ENCODE measurements at regions not wholly inside any gene's neighbourhood (a gene's known extent, or its start where the extent isn't known, plus 50 kb on each side); places are given as distances from the start of the nearest gene placed in this dataset.

GRCh38 chr7:116425647-116426209, 73.8 kb upstream of the CAV2 start (continued):
- no peak for TF ChIP-seq PRDM10 (tag by site-specific recombination; IDR thresholded peaks at IDR 0.05)
- TF ChIP-seq KLF16 (tag by site-specific recombination; IDR thresholded peaks at IDR 0.05): no peak

DNA sequence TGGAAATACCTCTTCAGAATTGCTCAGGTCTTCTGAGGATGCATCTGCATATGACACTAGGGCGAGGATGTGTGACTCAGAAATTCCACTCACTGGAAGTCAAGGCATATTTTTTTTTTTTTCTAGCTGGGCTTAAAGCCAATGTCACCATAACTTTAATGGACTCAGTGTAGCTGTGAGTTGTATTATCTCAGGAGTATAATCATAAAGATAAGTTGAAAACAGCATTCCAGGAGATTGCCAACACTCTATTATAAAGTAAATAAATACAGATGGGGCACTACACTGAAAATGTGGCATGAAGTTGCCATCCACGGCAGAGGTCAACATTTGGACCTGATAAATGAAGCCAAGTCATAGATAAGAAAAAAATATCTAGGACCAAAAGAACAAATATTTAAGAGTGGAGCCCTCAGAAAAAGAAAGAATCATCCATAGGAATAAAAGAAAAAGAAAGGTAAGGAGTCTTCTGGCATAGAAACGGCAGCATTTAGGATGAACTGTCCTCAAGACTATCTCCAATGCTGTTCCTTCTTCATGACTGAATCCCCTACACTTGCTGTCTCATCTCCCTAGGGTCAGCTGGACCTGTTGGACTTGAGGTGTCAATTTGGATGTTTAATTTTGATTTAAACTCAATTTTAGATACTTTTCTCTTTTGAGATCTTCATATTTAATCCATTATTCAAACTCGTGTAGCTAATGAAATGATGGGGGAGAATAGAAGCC, 72.9 kb upstream of the CAV2 start:
- Histone ChIP-seq H3K4me3 (ENCODE audit: low read depth, low read length) (no peak overlapping the region), H3K27ac (ENCODE audit: extremely low read depth, low read depth, low read length) (peak overlapping the region; percentile 44), H3K36me3 (ENCODE audit: control insufficient read depth in 2 of 2, insufficient read depth in 1 of 2, low read length in 2 of 2) (no peaks in the 10 kb centered on the region), H3K4me1 (ENCODE audit: control insufficient read depth, insufficient read depth, low read length) (peaks cover 8% of the 10 kb centered on the region; the same call in 1 of the 2 replicates), H3K9me3 (ENCODE audit: control insufficient read depth, insufficient read depth, low read depth, low read length) (no peaks in the 10 kb centered on the region)
- CTCF ChIA-PET: interaction anchor here (0.6 to 1.2 kb wide), 4 partner anchors 10 to 256 kb away, joined by 3 to 8 read pairs (median 4); no protein-coding TSS in a partner anchor
- POLR2A ChIA-PET: interaction anchor here (0.6 to 1.0 kb wide), 2 partner anchors 100 to 211 kb away, joined by 3 to 4 read pairs; no protein-coding TSS in a partner anchor
- no peak for TF ChIP-seq ZNF416 (tag by site-specific recombination; IDR thresholded peaks at IDR 0.05)
- peak; percentile 45; the same call in 1 of the 2 replicates for TF ChIP-seq ZBTB6 (tag by site-specific recombination; IDR thresholded peaks at IDR 0.05)
- peak; percentile 54; the same call in 1 of the 2 replicates for TF ChIP-seq ZNF341 (tag by site-specific recombination; IDR thresholded peaks at IDR 0.05; ENCODE audit: low read depth)
- 0 out of 2 replicates have a peak, but pooled peaks have one; percentile 48 for TF ChIP-seq ZNF558 (tag by site-specific recombination; IDR thresholded peaks at IDR 0.05)
- no peak for TF ChIP-seq ZNF521 (tag by site-specific recombination; IDR thresholded peaks at IDR 0.05)
- TF ChIP-seq OVOL3 (tag by site-specific recombination; IDR thresholded peaks at IDR 0.05): peak; percentile 84
- TF ChIP-seq ZSCAN30 (tag by site-specific recombination; IDR thresholded peaks at IDR 0.05): no peak; the same call in 1 of the 2 replicates
- TF ChIP-seq ZNF529 (tag by site-specific recombination; IDR thresholded peaks at IDR 0.05; ENCODE audit: insufficient replicate concordance): no peak
- no peak for TF ChIP-seq ZNF76 (tag by site-specific recombination; IDR thresholded peaks at IDR 0.05; ENCODE audit: borderline replicate concordance, low read depth)
- TF ChIP-seq, protein P1, sequence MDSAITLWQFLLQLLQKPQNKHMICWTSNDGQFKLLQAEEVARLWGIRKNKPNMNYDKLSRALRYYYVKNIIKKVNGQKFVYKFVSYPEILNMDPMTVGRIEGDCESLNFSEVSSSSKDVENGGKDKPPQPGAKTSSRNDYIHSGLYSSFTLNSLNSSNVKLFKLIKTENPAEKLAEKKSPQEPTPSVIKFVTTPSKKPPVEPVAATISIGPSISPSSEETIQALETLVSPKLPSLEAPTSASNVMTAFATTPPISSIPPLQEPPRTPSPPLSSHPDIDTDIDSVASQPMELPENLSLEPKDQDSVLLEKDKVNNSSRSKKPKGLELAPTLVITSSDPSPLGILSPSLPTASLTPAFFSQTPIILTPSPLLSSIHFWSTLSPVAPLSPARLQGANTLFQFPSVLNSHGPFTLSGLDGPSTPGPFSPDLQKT (IDR thresholded peaks at IDR 0.05; ENCODE audit: borderline replicate concordance, low read depth, low read length): no peak
- TF ChIP-seq ZNF214 (tag by site-specific recombination; IDR thresholded peaks at IDR 0.05; ENCODE audit: borderline replicate concordance): no peak
- no peak for TF ChIP-seq ZNF785 (tag by site-specific recombination; IDR thresholded peaks at IDR 0.05)
- no peak for TF ChIP-seq ZNF837 (tag by site-specific recombination; IDR thresholded peaks at IDR 0.05)
- no peak for TF ChIP-seq ZNF132 (tag by site-specific recombination; IDR thresholded peaks at IDR 0.05; ENCODE audit: borderline replicate concordance)
- TF ChIP-seq ZSCAN16 (tag by site-specific recombination; IDR thresholded peaks at IDR 0.05): no peak
- no peak; the same call in 1 of the 2 replicates for TF ChIP-seq ZNF660 (tag by site-specific recombination; IDR thresholded peaks at IDR 0.05)
- peak; percentile 96 for TF ChIP-seq ZXDB (tag by site-specific recombination; IDR thresholded peaks at IDR 0.05)
- no peak for TF ChIP-seq ZBTB20 (tag by site-specific recombination; IDR thresholded peaks at IDR 0.05)
- peak; percentile 9; the same call in 1 of the 2 replicates for TF ChIP-seq ZBTB17 (tag by site-specific recombination; IDR thresholded peaks at IDR 0.05)
- no peak for TF ChIP-seq ZNF701 (tag by site-specific recombination; IDR thresholded peaks at IDR 0.05)
- no peak for TF ChIP-seq ZNF239 (tag by site-specific recombination; IDR thresholded peaks at IDR 0.05)
- TF ChIP-seq, protein P2, sequence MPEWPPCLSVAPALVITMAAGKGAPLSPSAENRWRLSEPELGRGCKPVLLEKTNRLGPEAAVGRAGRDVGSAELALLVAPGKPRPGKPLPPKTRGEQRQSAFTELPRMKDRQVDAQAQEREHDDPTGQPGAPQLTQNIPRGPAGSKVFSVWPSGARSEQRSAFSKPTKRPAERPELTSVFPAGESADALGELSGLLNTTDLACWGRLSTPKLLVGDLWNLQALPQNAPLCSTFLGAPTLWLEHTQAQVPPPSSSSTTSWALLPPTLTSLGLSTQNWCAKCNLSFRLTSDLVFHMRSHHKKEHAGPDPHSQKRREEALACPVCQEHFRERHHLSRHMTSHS (tag by site-specific recombination; IDR thresholded peaks at IDR 0.05): no peak
- no peak for TF ChIP-seq ZNF121 (tag by site-specific recombination; IDR thresholded peaks at IDR 0.05)
- no peak for TF ChIP-seq ZNF677 (tag by site-specific recombination; IDR thresholded peaks at IDR 0.05)
- TF ChIP-seq ZNF596 (tag by site-specific recombination; IDR thresholded peaks at IDR 0.05): peak; percentile 36; the same call in 1 of the 2 replicates
